Thymus (tissue), 11 donors: ENCODE measurements at regions not wholly inside any gene's neighbourhood (a gene's known extent, or its start where the extent isn't known, plus 50 kb on each side); places are given as distances from the start of the nearest gene placed in this dataset.

Experiments used
- DNase-seq, 9 donors: peaks; one replicate each; pipeline ENCODE4 v3.0.0-alpha.2; 2013; ENCODE audit warnings: low spot score in 9 of 9, low read depth in 6 of 9, missing footprints in 1 of 9
- H3K27ac ChIP-seq, 2 donors: one replicate each; pipeline ENCODE4 v1.5.1; 2013; ENCODE audit warnings: control low read depth in 1 of 2, low read depth in 1 of 2, low read length in 1 of 2, mild to moderate bottlenecking in 1 of 2, moderate library complexity in 1 of 2
- H3K27me3 ChIP-seq, 2 donors: one replicate each; pipeline ENCODE4 v1.5.1; 2013; ENCODE audit warnings: low read length in 1 of 2; ENCODE audit not compliant: control insufficient read depth in 2 of 2, insufficient read depth in 1 of 2
- H3K36me3 ChIP-seq, 2 donors: one replicate each; pipeline ENCODE4 v1.5.1; 2013; ENCODE audit warnings: low read length in 1 of 2, mild to moderate bottlenecking in 1 of 2, moderate library complexity in 1 of 2; ENCODE audit not compliant: control insufficient read depth in 2 of 2, insufficient read depth in 2 of 2
- H3K4me1 ChIP-seq, 2 donors: one replicate each; pipeline ENCODE4 v1.5.1; 2013; ENCODE audit warnings: low read length in 2 of 2; ENCODE audit not compliant: control insufficient read depth in 2 of 2, insufficient read depth in 2 of 2
- H3K4me3 ChIP-seq, 2 donors: one replicate each; pipeline ENCODE4 v1.5.1; 2013; ENCODE audit warnings: low read length in 2 of 2, control low read depth in 1 of 2, mild to moderate bottlenecking in 1 of 2
- H3K9me3 ChIP-seq, 2 donors: one replicate each; pipeline ENCODE4 v1.5.1; 2013; ENCODE audit warnings: low read length in 1 of 2, mild to moderate bottlenecking in 1 of 2; ENCODE audit not compliant: control insufficient read depth in 2 of 2, insufficient read depth in 1 of 2
- WGBS: extraction: QIAGEN DNeasy Blood & Tissue Kit; methylation state at CpG from one replicate; pipeline ENCODE4 v1.1.7; 2013; 5-methylcytosine and 5-hydroxymethylcytosine counted together
- donor health status: healthy.

- H3K36me3 ChIP-seq, result no peaks in the 10 kb centered on the region
- no peaks in the 10 kb centered on the region for H3K27me3 ChIP-seq
- peaks cover 0 to 9% of the 10 kb centered on the region in 2 donors for H3K9me3 ChIP-seq
- no peak overlapping the region for H3K4me3 ChIP-seq
- 70% methylated on average over 3 of the region's 3 CpGs for WGBS
- no peak for DNase-seq
- H3K27ac ChIP-seq, result no peak overlapping the region
- no peaks in the 10 kb centered on the region for H3K4me1 ChIP-seq
Measured at GRCh38 chr7:145902123-145902522, 214.5 kb upstream of the CNTNAP2 start.

GRCh38 chr7:145899938-145900337, 216.7 kb upstream of the CNTNAP2 start:
- 91% methylated on average over 2 of the region's 2 CpGs for WGBS
- Histone ChIP-seq H3K4me3 (no peak overlapping the region), H3K27ac (no peak overlapping the region), H3K4me1 (no peaks in the 10 kb centered on the region), H3K36me3 (no peaks in the 10 kb centered on the region), H3K9me3 (peaks cover 0 to 9% of the 10 kb centered on the region in 2 donors), H3K27me3 (no peaks in the 10 kb centered on the region)
- DNase-seq, result no peak

GRCh38 chr7:145893925-145894535, 222.6 kb upstream of the CNTNAP2 start:
- H3K9me3 ChIP-seq, result no peaks in the 10 kb centered on the region
- no peak overlapping the region for H3K27ac ChIP-seq
- H3K36me3 ChIP-seq, result no peaks in the 10 kb centered on the region
- WGBS, result 92% methylated on average over 4 of the region's 4 CpGs
- H3K4me3 ChIP-seq, result no peak overlapping the region
- no peak for DNase-seq
- no peaks in the 10 kb centered on the region for H3K27me3 ChIP-seq
- H3K4me1 ChIP-seq, result no peaks in the 10 kb centered on the region

- DNase-seq, result no peak
Measured at GRCh38 chr7:145884716-145885514, 231.7 kb upstream of the CNTNAP2 start.

GRCh38 chr7:145876376-145876775, 240.2 kb upstream of the CNTNAP2 start:
- Histone ChIP-seq H3K4me1 (no peaks in the 10 kb centered on the region), H3K27me3 (no peaks in the 10 kb centered on the region), H3K36me3 (no peaks in the 10 kb centered on the region), H3K9me3 (no peaks in the 10 kb centered on the region), H3K27ac (no peak overlapping the region), H3K4me3 (no peak overlapping the region)
- no peak for DNase-seq
- 84% methylated on average over 1 of the region's 1 CpG for WGBS

More at GRCh38 chr7:145884716-145885514, 231.7 kb upstream of the CNTNAP2 start:
- H3K27me3 ChIP-seq, result no peaks in the 10 kb centered on the region
- no peaks in the 10 kb centered on the region for H3K4me1 ChIP-seq
- no peak overlapping the region for H3K27ac ChIP-seq
- no peaks in the 10 kb centered on the region for H3K36me3 ChIP-seq
- H3K4me3 ChIP-seq, result no peak overlapping the region
- no peaks in the 10 kb centered on the region for H3K9me3 ChIP-seq
- WGBS, result 86% methylated on average over 5 of the region's 5 CpGs

- H3K4me1 ChIP-seq, result no peaks in the 10 kb centered on the region
Measured at GRCh38 chr7:145875267-145875666, 241.3 kb upstream of the CNTNAP2 start.

GRCh38 chr7:145868935-145869334, 247.7 kb upstream of the CNTNAP2 start:
- Histone ChIP-seq H3K27ac (no peak overlapping the region), H3K9me3 (peaks cover 1 to 9% of the 10 kb centered on the region in 2 donors), H3K4me1 (no peaks in the 10 kb centered on the region), H3K4me3 (no peak overlapping the region), H3K36me3 (no peaks in the 10 kb centered on the region), H3K27me3 (no peaks in the 10 kb centered on the region)
- no peak for DNase-seq
- 94% methylated on average over 2 of the region's 2 CpGs for WGBS

More at GRCh38 chr7:145875267-145875666, 241.3 kb upstream of the CNTNAP2 start:
- Histone ChIP-seq H3K27ac (no peak overlapping the region), H3K4me3 (no peak overlapping the region), H3K9me3 (no peaks in the 10 kb centered on the region), H3K36me3 (no peaks in the 10 kb centered on the region), H3K27me3 (no peaks in the 10 kb centered on the region)
- DNase-seq, result no peak

- DNase-seq, result no peak
- Histone ChIP-seq H3K27me3 (no peaks in the 10 kb centered on the region), H3K27ac (no peak overlapping the region), H3K4me3 (no peak overlapping the region), H3K36me3 (no peaks in the 10 kb centered on the region), H3K4me1 (no peaks in the 10 kb centered on the region), H3K9me3 (peaks cover 0 to 11% of the 10 kb centered on the region in 2 donors)
- 82% methylated on average over 5 of the region's 5 CpGs for whole genome bisulfite sequencing
Measured at GRCh38 chr7:145862212-145862611, 254.4 kb upstream of the CNTNAP2 start.

- H3K36me3 ChIP-seq, result no peaks in the 10 kb centered on the region
- H3K9me3 ChIP-seq, result peaks cover 0 to 11% of the 10 kb centered on the region in 2 donors
- whole genome bisulfite sequencing, result 83% methylated on average over 1 of the region's 1 CpG
- no peaks in the 10 kb centered on the region for H3K27me3 ChIP-seq
- H3K4me3 ChIP-seq, result no peak overlapping the region
- H3K4me1 ChIP-seq, result no peaks in the 10 kb centered on the region
- no peak for DNase-seq
- H3K27ac ChIP-seq, result no peak overlapping the region
Measured at GRCh38 chr7:145860809-145861208, 255.8 kb upstream of the CNTNAP2 start.
